ENCODE measurements at regions not wholly inside any gene's neighbourhood (a gene's known extent, or its start where the extent isn't known, plus 50 kb on each side); places are given as distances from the start of the nearest gene placed in this dataset.

DNA sequence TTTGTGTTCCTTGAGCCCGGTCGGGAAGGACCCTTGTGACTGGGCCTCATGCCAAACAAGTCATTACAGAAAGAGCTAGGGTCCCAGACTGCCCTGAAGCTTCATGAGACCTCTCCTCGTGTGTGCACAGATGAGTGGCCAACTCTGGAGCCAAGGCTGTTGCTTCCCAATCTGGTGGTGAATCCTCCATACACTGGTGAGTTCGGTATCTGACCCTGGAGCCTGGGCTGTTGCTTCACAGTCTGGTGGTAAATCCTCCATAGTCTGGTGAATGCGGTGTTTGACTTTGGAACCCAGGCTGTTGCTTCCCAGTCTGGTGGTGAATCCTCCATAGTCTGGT lies 737.8 kb downstream of the MATN1 start:
- POLR2A ChIA-PET = no interaction called here
- no peak for DNase-seq
- peaks cover 30% of the 10 kb centered on the region for H3K9me3 Mint-ChIP-seq (ENCODE audit: unreplicated experiment)
- no peaks in the 10 kb centered on the region for H3K4me1 ChIP-seq
- no TSS peak for BruUV-seq (replicated peaks)
- TF ChIP-seq, protein P1, sequence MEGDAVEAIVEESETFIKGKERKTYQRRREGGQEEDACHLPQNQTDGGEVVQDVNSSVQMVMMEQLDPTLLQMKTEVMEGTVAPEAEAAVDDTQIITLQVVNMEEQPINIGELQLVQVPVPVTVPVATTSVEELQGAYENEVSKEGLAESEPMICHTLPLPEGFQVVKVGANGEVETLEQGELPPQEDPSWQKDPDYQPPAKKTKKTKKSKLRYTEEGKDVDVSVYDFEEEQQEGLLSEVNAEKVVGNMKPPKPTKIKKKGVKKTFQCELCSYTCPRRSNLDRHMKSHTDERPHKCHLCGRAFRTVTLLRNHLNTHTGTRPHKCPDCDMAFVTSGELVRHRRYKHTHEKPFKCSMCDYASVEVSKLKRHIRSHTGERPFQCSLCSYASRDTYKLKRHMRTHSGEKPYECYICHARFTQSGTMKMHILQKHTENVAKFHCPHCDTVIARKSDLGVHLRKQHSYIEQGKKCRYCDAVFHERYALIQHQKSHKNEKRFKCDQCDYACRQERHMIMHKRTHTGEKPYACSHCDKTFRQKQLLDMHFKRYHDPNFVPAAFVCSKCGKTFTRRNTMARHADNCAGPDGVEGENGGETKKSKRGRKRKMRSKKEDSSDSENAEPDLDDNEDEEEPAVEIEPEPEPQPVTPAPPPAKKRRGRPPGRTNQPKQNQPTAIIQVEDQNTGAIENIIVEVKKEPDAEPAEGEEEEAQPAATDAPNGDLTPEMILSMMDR (IDR thresholded peaks at IDR 0.05; ENCODE audit: insufficient read depth in 1 of 2, low read depth in 1 of 2, low read length in 1 of 2, severe bottlenecking in 1 of 2, unreplicated experiment in 1 of 2) = no peak
- no peaks in the 10 kb centered on the region for H3K4me1 Mint-ChIP-seq (ENCODE audit: low read depth, unreplicated experiment)
- H3K27me3 ChIP-seq (replicated peaks; ENCODE audit: control insufficient read depth, insufficient read depth, low read length) = no peaks in the 10 kb centered on the region
- intact Hi-C loops (cut with micrococcal nuclease; ENCODE audit: unreplicated experiment) = no loop called here
- no peaks in the 10 kb centered on the region for H3K27me3 Mint-ChIP-seq (ENCODE audit: insufficient read depth, unreplicated experiment)
- H3K36me3 ChIP-seq (ENCODE audit: control insufficient read depth, insufficient read depth, low read length) = no peaks in the 10 kb centered on the region
- H3K36me3 Mint-ChIP-seq (ENCODE audit: insufficient read depth, unreplicated experiment) = no peaks in the 10 kb centered on the region
- no peak overlapping the region for H3K4me3 ChIP-seq (ENCODE audit: low read depth, low read length)
- no peak overlapping the region for H3K27ac Mint-ChIP-seq (ENCODE audit: unreplicated experiment)
- H3K4me3 Mint-ChIP-seq (ENCODE audit: unreplicated experiment) = no peak overlapping the region
- H3K9me3 ChIP-seq = no peaks in the 10 kb centered on the region
- CTCF ChIA-PET = no interaction called here

DNA sequence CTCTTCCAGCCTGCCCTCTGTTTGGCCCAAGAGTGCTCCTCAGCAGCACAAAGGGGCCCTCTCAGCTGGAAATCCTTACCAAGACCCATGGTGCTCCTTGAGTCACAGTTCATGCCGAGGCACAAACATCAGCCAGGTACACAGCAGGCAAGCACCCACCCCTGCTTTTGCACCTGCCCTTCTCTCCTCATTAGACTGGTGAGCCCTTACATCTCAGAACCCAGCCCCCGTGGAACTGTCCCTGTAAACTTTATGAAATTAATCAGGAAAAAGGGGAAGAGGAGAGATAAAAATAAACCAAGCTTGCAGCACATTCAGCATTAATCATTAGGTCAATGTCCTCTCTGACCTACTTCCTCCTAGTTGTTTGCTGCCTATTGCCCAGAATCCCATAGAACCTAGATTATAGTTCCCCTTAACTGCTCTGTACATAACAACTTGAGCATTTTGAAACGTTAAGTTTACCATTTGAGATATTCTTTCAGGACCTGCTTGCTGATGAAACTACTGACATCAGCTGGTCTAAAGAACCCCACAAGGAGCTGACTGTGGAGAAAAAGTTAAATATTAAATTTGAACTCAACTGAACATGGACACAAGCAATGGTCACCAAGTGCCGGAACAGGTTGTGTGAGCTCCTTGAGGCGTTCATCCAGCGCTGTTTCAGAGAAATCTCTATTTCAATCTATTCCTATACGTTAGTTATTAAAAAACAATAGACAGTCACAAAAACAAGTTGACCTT lies 738.4 kb downstream of the MATN1 start:
- H3K4me3 Mint-ChIP-seq (ENCODE audit: unreplicated experiment) = no peak overlapping the region
- BruUV-seq (replicated peaks) = no TSS peak
- intact Hi-C loops (cut with micrococcal nuclease; ENCODE audit: unreplicated experiment) = no loop called here
- TF ChIP-seq, protein P1 (IDR thresholded peaks at IDR 0.05; ENCODE audit: insufficient read depth in 1 of 2, low read depth in 1 of 2, low read length in 1 of 2, severe bottlenecking in 1 of 2, unreplicated experiment in 1 of 2) = no peak
- no peaks in the 10 kb centered on the region for H3K36me3 Mint-ChIP-seq (ENCODE audit: insufficient read depth, unreplicated experiment)
- H3K36me3 ChIP-seq (ENCODE audit: control insufficient read depth, insufficient read depth, low read length) = no peaks in the 10 kb centered on the region
- H3K27ac Mint-ChIP-seq (ENCODE audit: unreplicated experiment) = no peak overlapping the region
- no peaks in the 10 kb centered on the region for H3K27me3 Mint-ChIP-seq (ENCODE audit: insufficient read depth, unreplicated experiment)
- CTCF ChIA-PET = no interaction called here
- H3K9me3 ChIP-seq = no peaks in the 10 kb centered on the region
- POLR2A ChIA-PET = no interaction called here
- DNase-seq = no peak
- no peaks in the 10 kb centered on the region for H3K4me1 ChIP-seq
- no peaks in the 10 kb centered on the region for H3K4me1 Mint-ChIP-seq (ENCODE audit: low read depth, unreplicated experiment)
- peaks cover 25% of the 10 kb centered on the region for H3K9me3 Mint-ChIP-seq (ENCODE audit: unreplicated experiment)
- no peaks in the 10 kb centered on the region for H3K27me3 ChIP-seq (replicated peaks; ENCODE audit: control insufficient read depth, insufficient read depth, low read length)
- H3K4me3 ChIP-seq (ENCODE audit: low read depth, low read length) = no peak overlapping the region

DNA sequence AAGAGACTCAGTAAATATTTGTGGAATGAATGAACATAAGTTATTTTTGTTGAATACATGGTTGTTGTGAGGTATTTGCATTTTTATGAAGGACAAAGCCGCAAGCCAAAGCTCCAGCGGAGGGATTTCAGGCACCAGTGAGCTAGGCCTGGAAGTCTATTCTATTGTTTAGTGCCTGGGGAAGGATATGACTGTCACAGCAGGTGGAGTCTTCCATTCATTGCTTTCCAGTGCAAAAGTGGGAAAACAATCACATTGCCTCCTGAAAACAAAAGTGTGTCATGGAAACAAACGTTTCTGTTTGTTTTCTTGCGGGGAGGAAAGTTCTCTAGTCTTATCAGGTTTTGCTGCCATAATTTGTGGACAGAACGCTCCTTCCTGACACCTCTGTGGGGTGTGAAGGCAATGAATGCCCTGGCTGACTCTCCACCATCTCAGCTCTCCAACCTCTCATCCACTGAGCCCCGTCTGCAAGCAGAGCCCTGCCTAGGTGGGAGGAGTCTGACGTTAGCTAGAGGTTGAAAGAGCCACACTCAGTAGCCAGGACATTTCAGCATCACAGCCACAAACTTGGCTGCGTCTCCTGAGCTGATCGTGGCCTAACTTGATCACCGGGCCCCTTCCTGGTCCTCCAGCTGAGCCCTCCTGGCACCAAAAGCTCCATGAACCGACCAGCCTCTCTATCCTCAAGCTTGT lies 739.1 kb downstream of the MATN1 start:
- no peaks in the 10 kb centered on the region for H3K4me1 Mint-ChIP-seq (ENCODE audit: low read depth, unreplicated experiment)
- Histone ChIP-seq H3K27me3 (replicated peaks; ENCODE audit: control insufficient read depth, insufficient read depth, low read length) (no peaks in the 10 kb centered on the region), H3K36me3 (ENCODE audit: control insufficient read depth, insufficient read depth, low read length) (no peaks in the 10 kb centered on the region), H3K4me3 (ENCODE audit: low read depth, low read length) (no peak overlapping the region), H3K4me1 (no peaks in the 10 kb centered on the region), H3K9me3 (no peaks in the 10 kb centered on the region)
- TF ChIP-seq, protein P1 (IDR thresholded peaks at IDR 0.05; ENCODE audit: insufficient read depth in 1 of 2, low read depth in 1 of 2, low read length in 1 of 2, severe bottlenecking in 1 of 2, unreplicated experiment in 1 of 2) = no peak
- POLR2A ChIA-PET = no interaction called here
- DNase-seq = no peak
- H3K4me3 Mint-ChIP-seq (ENCODE audit: unreplicated experiment) = no peak overlapping the region
- H3K9me3 Mint-ChIP-seq (ENCODE audit: unreplicated experiment) = peaks cover 24% of the 10 kb centered on the region
- no peaks in the 10 kb centered on the region for H3K27me3 Mint-ChIP-seq (ENCODE audit: insufficient read depth, unreplicated experiment)
- no peaks in the 10 kb centered on the region for H3K36me3 Mint-ChIP-seq (ENCODE audit: insufficient read depth, unreplicated experiment)
- BruUV-seq (replicated peaks) = no TSS peak
- CTCF ChIA-PET = no interaction called here
- intact Hi-C loops (cut with micrococcal nuclease; ENCODE audit: unreplicated experiment) = no loop called here
- H3K27ac Mint-ChIP-seq (ENCODE audit: unreplicated experiment) = no peak overlapping the region
